ENCODE measurements at regions not wholly inside any gene's neighbourhood (a gene's known extent, or its start where the extent isn't known, plus 50 kb on each side); places are given as distances from the start of the nearest gene placed in this dataset.

DNA sequence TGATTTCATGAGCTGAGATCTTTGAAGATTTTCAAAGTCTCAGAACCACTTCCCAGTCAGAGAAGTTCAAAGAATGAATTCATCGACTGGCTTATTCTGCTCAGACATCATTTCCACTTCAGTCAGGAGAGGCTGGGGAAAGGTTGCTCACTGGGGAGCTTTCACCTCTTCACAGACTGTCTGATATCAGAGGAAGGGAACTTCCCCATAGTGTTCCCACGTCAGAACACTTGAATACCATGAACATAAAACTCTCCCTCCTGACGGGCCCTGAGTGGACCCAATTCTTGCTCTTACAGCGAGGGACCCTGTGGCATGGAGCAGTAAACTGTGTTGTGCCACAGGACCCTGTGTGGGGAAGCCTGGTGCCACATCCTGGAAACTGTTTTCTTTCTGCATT, 492.6 kb downstream of the COG6 start:
- H3F3A ChIP-seq (ENCODE audit: insufficient read depth, low read length) = no peaks in the 10 kb centered on the region
- H3K9me2 ChIP-seq (ENCODE audit: low read depth, low read length) = no peaks in the 10 kb centered on the region
- H3K36me3 ChIP-seq (ENCODE audit: insufficient read depth, low read length) = no peaks in the 10 kb centered on the region
- TF ChIP-seq EZH2 (IDR thresholded peaks at IDR 0.05; ENCODE audit: borderline replicate concordance, low read length) = no peak
- TF ChIP-seq, protein P1, sequence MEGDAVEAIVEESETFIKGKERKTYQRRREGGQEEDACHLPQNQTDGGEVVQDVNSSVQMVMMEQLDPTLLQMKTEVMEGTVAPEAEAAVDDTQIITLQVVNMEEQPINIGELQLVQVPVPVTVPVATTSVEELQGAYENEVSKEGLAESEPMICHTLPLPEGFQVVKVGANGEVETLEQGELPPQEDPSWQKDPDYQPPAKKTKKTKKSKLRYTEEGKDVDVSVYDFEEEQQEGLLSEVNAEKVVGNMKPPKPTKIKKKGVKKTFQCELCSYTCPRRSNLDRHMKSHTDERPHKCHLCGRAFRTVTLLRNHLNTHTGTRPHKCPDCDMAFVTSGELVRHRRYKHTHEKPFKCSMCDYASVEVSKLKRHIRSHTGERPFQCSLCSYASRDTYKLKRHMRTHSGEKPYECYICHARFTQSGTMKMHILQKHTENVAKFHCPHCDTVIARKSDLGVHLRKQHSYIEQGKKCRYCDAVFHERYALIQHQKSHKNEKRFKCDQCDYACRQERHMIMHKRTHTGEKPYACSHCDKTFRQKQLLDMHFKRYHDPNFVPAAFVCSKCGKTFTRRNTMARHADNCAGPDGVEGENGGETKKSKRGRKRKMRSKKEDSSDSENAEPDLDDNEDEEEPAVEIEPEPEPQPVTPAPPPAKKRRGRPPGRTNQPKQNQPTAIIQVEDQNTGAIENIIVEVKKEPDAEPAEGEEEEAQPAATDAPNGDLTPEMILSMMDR (IDR thresholded peaks at IDR 0.05; ENCODE audit: low read length) = no peak
- H3K4me2 ChIP-seq (ENCODE audit: low read length) = no peak overlapping the region
- H3K27me3 ChIP-seq (ENCODE audit: insufficient read depth, low read length) = no peaks in the 10 kb centered on the region
- no peak overlapping the region for H3K4me3 ChIP-seq (ENCODE audit: low read depth, low read length, poor library complexity, severe bottlenecking)
- no peaks in the 10 kb centered on the region for H4K20me1 ChIP-seq (ENCODE audit: insufficient read depth, low read length)
- H3K9me3 ChIP-seq (ENCODE audit: low read length) = no peaks in the 10 kb centered on the region
- H2AFZ ChIP-seq (ENCODE audit: low read length) = no peak overlapping the region
- H3K79me2 ChIP-seq (ENCODE audit: insufficient read depth, low read length) = no peaks in the 10 kb centered on the region
- H3K9ac ChIP-seq (ENCODE audit: low read length) = no peak overlapping the region
- H3K4me1 ChIP-seq (ENCODE audit: insufficient read depth, low read length, severe bottlenecking) = peaks cover 61% of the 10 kb centered on the region
- H3K27ac ChIP-seq (ENCODE audit: low read depth, low read length, poor library complexity, severe bottlenecking) = no peak overlapping the region

DNA sequence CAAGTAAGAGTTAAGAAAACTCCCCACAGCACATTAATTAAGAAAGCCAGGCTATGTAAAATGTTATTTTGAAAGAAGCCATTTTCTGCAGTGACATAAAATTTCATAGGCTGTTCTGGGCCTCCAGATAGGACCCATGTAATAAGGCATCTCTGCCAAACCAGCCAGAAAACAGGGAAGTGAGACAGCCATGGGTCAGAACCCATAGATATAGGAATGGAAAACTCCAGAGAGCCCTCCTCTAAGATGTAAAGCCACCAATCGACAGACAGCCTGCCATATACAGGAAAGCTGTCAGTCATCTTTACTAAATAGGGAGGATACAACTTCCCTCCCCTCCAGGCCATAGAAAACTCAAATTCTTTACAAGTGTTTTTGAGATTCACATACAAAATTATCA, 493.3 kb downstream of the COG6 start:
- Histone ChIP-seq H3K9me2 (ENCODE audit: low read depth, low read length) (no peaks in the 10 kb centered on the region), H3K36me3 (ENCODE audit: insufficient read depth, low read length) (no peaks in the 10 kb centered on the region), H3K4me2 (ENCODE audit: low read length) (no peak overlapping the region), H3K4me1 (ENCODE audit: insufficient read depth, low read length, severe bottlenecking) (peaks cover 61% of the 10 kb centered on the region), H3K27me3 (ENCODE audit: insufficient read depth, low read length) (no peaks in the 10 kb centered on the region), H3K9me3 (ENCODE audit: low read length) (no peaks in the 10 kb centered on the region), H2AFZ (ENCODE audit: low read length) (no peak overlapping the region), H3F3A (ENCODE audit: insufficient read depth, low read length) (no peaks in the 10 kb centered on the region), H3K79me2 (ENCODE audit: insufficient read depth, low read length) (no peaks in the 10 kb centered on the region), H3K4me3 (ENCODE audit: low read depth, low read length, poor library complexity, severe bottlenecking) (no peak overlapping the region), H4K20me1 (ENCODE audit: insufficient read depth, low read length) (no peaks in the 10 kb centered on the region), H3K9ac (ENCODE audit: low read length) (no peak overlapping the region), H3K27ac (ENCODE audit: low read depth, low read length, poor library complexity, severe bottlenecking) (peak overlapping the region; percentile 34)
- no peak for TF ChIP-seq EZH2 (IDR thresholded peaks at IDR 0.05; ENCODE audit: borderline replicate concordance, low read length)
- TF ChIP-seq, protein P1 (IDR thresholded peaks at IDR 0.05; ENCODE audit: low read length) = no peak

DNA sequence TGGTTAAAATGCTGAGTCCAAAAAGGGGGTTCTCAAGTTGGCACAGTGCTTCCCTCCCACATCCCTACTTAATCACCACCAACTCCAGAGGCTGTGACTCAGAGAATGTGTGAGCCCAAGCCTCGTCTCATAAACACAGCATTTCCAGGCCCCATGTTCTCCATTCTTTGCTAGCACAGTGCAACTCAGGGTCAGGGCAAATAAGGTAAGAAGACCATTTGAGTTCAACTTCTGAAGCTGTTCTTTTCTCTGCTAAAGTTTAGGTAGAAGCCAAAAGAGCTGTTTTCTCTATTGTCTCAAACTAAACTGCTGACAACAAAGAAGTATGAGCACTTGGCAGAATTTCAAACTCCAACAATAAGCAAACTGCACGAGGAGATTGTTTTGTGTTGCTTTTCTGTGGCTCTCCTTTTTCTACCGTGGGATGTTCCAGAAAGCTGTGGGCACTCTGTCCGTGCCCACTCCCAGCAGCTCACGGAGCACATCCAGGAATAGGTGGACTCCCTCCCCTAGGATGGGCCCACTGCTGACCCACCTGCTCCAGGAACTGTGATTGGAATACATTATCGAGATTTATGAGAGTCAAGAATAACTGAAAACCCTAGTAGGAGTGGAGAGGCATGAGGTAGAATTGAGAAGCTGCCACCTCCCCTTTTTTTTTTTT, 494.3 kb downstream of the COG6 start:
- Histone ChIP-seq H3K4me1 (ENCODE audit: insufficient read depth, low read length, severe bottlenecking) (peaks cover 61% of the 10 kb centered on the region), H3K27ac (ENCODE audit: low read depth, low read length, poor library complexity, severe bottlenecking) (peak overlapping the region; percentile 34), H2AFZ (ENCODE audit: low read length) (peak overlapping the region; percentile 41; the same call in 1 of the 2 replicates), H3K4me2 (ENCODE audit: low read length) (no peak overlapping the region), H3K9ac (ENCODE audit: low read length) (no peak overlapping the region), H3K9me2 (ENCODE audit: low read depth, low read length) (no peaks in the 10 kb centered on the region), H3K79me2 (ENCODE audit: insufficient read depth, low read length) (no peaks in the 10 kb centered on the region), H3K27me3 (ENCODE audit: insufficient read depth, low read length) (no peaks in the 10 kb centered on the region), H3K36me3 (ENCODE audit: insufficient read depth, low read length) (no peaks in the 10 kb centered on the region), H3F3A (ENCODE audit: insufficient read depth, low read length) (no peaks in the 10 kb centered on the region), H3K4me3 (ENCODE audit: low read depth, low read length, poor library complexity, severe bottlenecking) (no peak overlapping the region), H4K20me1 (ENCODE audit: insufficient read depth, low read length) (no peaks in the 10 kb centered on the region), H3K9me3 (ENCODE audit: low read length) (no peaks in the 10 kb centered on the region)
- TF ChIP-seq EZH2 (IDR thresholded peaks at IDR 0.05; ENCODE audit: borderline replicate concordance, low read length) = no peak
- TF ChIP-seq, protein P1 (IDR thresholded peaks at IDR 0.05; ENCODE audit: low read length) = no peak
